ENCODE measurements at regions not wholly inside any gene's neighbourhood (a gene's known extent, or its start where the extent isn't known, plus 50 kb on each side); places are given as distances from the start of the nearest gene placed in this dataset.

DNA sequence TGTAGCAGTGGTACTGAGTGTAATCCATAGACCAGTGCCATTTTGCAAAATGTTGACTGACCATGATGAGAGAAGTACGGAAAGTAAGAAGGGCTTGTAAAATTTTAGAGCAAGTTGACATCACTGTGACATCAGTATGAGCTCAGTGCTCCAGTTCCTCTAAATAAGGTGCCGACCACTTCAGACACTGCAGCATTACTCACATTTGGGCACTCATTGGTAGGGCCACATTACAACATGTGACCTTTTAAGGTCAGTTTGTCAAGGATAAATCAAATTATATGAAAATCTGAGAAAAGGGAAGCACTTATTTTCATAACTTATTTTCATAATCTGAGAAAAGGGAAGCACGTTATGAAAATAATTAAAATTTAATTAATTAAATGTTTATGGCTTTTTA, 128.0 kb upstream of the ERG start:
- TF ChIP-seq, protein P1, sequence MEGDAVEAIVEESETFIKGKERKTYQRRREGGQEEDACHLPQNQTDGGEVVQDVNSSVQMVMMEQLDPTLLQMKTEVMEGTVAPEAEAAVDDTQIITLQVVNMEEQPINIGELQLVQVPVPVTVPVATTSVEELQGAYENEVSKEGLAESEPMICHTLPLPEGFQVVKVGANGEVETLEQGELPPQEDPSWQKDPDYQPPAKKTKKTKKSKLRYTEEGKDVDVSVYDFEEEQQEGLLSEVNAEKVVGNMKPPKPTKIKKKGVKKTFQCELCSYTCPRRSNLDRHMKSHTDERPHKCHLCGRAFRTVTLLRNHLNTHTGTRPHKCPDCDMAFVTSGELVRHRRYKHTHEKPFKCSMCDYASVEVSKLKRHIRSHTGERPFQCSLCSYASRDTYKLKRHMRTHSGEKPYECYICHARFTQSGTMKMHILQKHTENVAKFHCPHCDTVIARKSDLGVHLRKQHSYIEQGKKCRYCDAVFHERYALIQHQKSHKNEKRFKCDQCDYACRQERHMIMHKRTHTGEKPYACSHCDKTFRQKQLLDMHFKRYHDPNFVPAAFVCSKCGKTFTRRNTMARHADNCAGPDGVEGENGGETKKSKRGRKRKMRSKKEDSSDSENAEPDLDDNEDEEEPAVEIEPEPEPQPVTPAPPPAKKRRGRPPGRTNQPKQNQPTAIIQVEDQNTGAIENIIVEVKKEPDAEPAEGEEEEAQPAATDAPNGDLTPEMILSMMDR (conservative IDR thresholded peaks at IDR 0.05; ENCODE audit: low read length): no peak
- TF ChIP-seq EZH2phosphoT487 (IDR thresholded peaks at IDR 0.05; ENCODE audit: borderline replicate concordance, low read depth, low read length): no peak
